ENCODE measurements at regions not wholly inside any gene's neighbourhood (a gene's known extent, or its start where the extent isn't known, plus 50 kb on each side); places are given as distances from the start of the nearest gene placed in this dataset.

GRCh38 chr16:85197611-85198566 lies 85.6 kb upstream of the CIBAR2 start (continued):
- TF ChIP-seq ZNF512 (CRISPR knock-in tag; IDR thresholded peaks at IDR 0.05) (no peak), PHF5A (CRISPR knock-in tag; IDR thresholded peaks at IDR 0.05; ENCODE audit: low read depth, unreplicated experiment) (no peak), ARID2 (CRISPR knock-in tag; IDR thresholded peaks at IDR 0.05; ENCODE audit: borderline replicate concordance) (no peak), PBX3 (CRISPR knock-in tag; IDR thresholded peaks at IDR 0.05; ENCODE audit: borderline replicate concordance) (no peak), HMGXB3 (CRISPR knock-in tag; IDR thresholded peaks at IDR 0.05; ENCODE audit: borderline replicate concordance) (peak; percentile 62; the same call in 1 of the 2 replicates), ZNF431 (CRISPR knock-in tag; IDR thresholded peaks at IDR 0.05; ENCODE audit: borderline replicate concordance, low read depth) (peak; percentile 84), PRDM4 (CRISPR knock-in tag; IDR thresholded peaks at IDR 0.05; ENCODE audit: borderline replicate concordance) (no peak), PRPF4 (IDR thresholded peaks at IDR 0.05; ENCODE audit: low read depth, low read length, poor library complexity, severe bottlenecking) (no peak), HES4 (CRISPR knock-in tag; IDR thresholded peaks at IDR 0.05; ENCODE audit: borderline replicate concordance) (no peak; the same call in 1 of the 2 replicates), GABPB1 (CRISPR knock-in tag; IDR thresholded peaks at IDR 0.05) (peak; percentile 46; the same call in 1 of the 2 replicates), ZBTB3 (CRISPR knock-in tag; IDR thresholded peaks at IDR 0.05; ENCODE audit: borderline replicate concordance, low read depth) (peak; percentile 77; the same call in 1 of the 2 replicates), ZNF24 (IDR thresholded peaks at IDR 0.05) (0 out of 2 replicates have a peak, but pooled peaks have one; percentile 29), TSC22D2 (CRISPR knock-in tag; IDR thresholded peaks at IDR 0.05; ENCODE audit: borderline replicate concordance) (peak; percentile 91), THAP7 (CRISPR knock-in tag; IDR thresholded peaks at IDR 0.05) (peak; percentile 67; the same call in 1 of the 2 replicates), RELA (CRISPR knock-in tag; IDR thresholded peaks at IDR 0.05) (no peak)
